GM12878 (cell line): ENCODE measurements at regions not wholly inside any gene's neighbourhood (a gene's known extent, or its start where the extent isn't known, plus 50 kb on each side); places are given as distances from the start of the nearest gene placed in this dataset.

Source experiments
- BMI1 ChIP-seq: fragments of 450-650 bp; IDR thresholded peaks from 2 replicates; pipeline ENCODE4 v1.6.1; 2016; ENCODE audit warnings: mild to moderate bottlenecking, moderate library complexity, borderline replicate concordance
- DPF2 ChIP-seq: fragments of 450-650 bp; IDR thresholded peaks from 2 replicates; pipeline ENCODE4 v1.6.1; 2017; ENCODE audit warnings: mild to moderate bottlenecking
- EZH2 ChIP-seq: IDR thresholded peaks from 2 replicates; pipeline ENCODE4 v1.6.1; 2012; ENCODE audit warnings: low read depth, mild to moderate bottlenecking, control low read depth, inconsistent platforms, low read length, borderline replicate concordance; ENCODE audit not compliant: control insufficient read depth
- GABPA ChIP-seq: IDR thresholded peaks from 2 replicates; pipeline ENCODE4 v1.6.1; 2014; ENCODE audit warnings: antibody characterized with exemption, low read depth, mild to moderate bottlenecking, inconsistent platforms
- POLR2A ChIP-seq: IDR thresholded peaks from 2 replicates; pipeline ENCODE4 v1.6.1; 2011; ENCODE audit warnings: low read depth, mild to moderate bottlenecking, low read length
- POLR2AphosphoS5 ChIP-seq: IDR thresholded peaks from 2 replicates; pipeline ENCODE4 v1.6.1; 2011; ENCODE audit warnings: mild to moderate bottlenecking, low read length, inconsistent platforms
- POU2F2 ChIP-seq: IDR thresholded peaks from 3 replicates; pipeline ENCODE4 v1.6.1; 2011; ENCODE audit warnings: low read depth, mild to moderate bottlenecking, low read length, borderline replicate concordance
- SP1 ChIP-seq: IDR thresholded peaks from one replicate; pipeline ENCODE4 v1.6.1; 2011; ENCODE audit warnings: low read depth, low read length
- ZNF274 ChIP-seq: IDR thresholded peaks from one replicate; pipeline ENCODE4 v1.8.0; 2011; ENCODE audit not compliant: insufficient read length, insufficient read depth

DNA sequence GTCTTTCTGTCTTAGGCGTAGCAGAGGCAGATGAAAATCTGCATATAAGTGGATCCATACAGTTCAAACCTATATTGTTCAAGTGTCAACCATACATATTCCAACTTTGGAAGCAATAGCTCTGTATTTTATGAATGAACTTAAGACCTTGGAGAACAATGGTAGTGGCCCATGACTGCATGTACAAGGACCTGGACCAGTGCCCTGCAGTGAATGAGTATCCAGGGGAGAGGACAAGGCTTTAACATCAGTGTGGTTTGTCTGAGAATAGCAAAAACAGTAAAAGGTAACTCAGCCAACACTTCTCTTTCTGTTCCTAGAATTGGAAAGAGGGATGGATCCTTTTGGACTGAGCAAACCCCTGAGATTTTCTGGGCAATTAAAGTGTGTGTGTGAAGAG, 230.8 kb upstream of the LINC00305 start:
- no peak for TF ChIP-seq POLR2AphosphoS5
- no peak for TF ChIP-seq BMI1
- no peak for TF ChIP-seq GABPA
- no peak for TF ChIP-seq DPF2
- no peak for TF ChIP-seq POU2F2
- no peak for TF ChIP-seq ZNF274
- no peak for TF ChIP-seq POLR2A
- no peak for TF ChIP-seq EZH2
- no peak for TF ChIP-seq SP1
